MV-4-11 (cell line): ENCODE measurements at regions not wholly inside any gene's neighbourhood (a gene's known extent, or its start where the extent isn't known, plus 50 kb on each side); places are given as distances from the start of the nearest gene placed in this dataset.
"Not testable (repeated sequence)": the region's sequence is repeated elsewhere in the genome, so short reads cannot be mapped to it uniquely, and the experiment has no call there.

ENCODE experiments used
- DNase-seq: peaks from one replicate; lab custom pipeline; 2025; lab: John Stamatoyannopoulos, UW

- DNase-seq = no peak
These were observed 81.9 kb downstream of the TMEM18 start for GRCh38 chr2:595141-595815.

- no peak for DNase-seq
These were observed 82.8 kb downstream of the TMEM18 start for GRCh38 chr2:594297-594949.

- no peak for DNase-seq
These were observed 83.7 kb downstream of the TMEM18 start for GRCh38 chr2:593356-594026.

GRCh38 chr2:592737-593136, 84.5 kb downstream of the TMEM18 start:
- no peak for DNase-seq

GRCh38 chr2:590214-591175, 86.7 kb downstream of the TMEM18 start:
- DNase-seq = no peak

GRCh38 chr2:589281-590130, 87.7 kb downstream of the TMEM18 start:
- no peak for DNase-seq

GRCh38 chr2:588074-588645, 89.0 kb downstream of the TMEM18 start:
- DNase-seq = no peak

GRCh38 chr2:587087-587960, 89.9 kb downstream of the TMEM18 start:
- DNase-seq = no peak

GRCh38 chr2:586641-587076, 90.5 kb downstream of the TMEM18 start:
- DNase-seq = no peak

- no peak for DNase-seq
These were observed 92.1 kb downstream of the TMEM18 start for GRCh38 chr2:584863-585823.

GRCh38 chr2:583666-584065, 93.5 kb downstream of the TMEM18 start:
- DNase-seq = no peak

- no peak for DNase-seq
These were observed 94.2 kb downstream of the TMEM18 start for GRCh38 chr2:582792-583528.

- DNase-seq = not testable (repeated sequence)
These were observed 94.9 kb downstream of the TMEM18 start for GRCh38 chr2:582289-582688.

- no peak for DNase-seq
These were observed 97.2 kb downstream of the TMEM18 start for GRCh38 chr2:579961-580360.

- DNase-seq = no peak
These were observed 97.8 kb downstream of the TMEM18 start for GRCh38 chr2:579351-579886.

GRCh38 chr2:576292-576691, 100.9 kb downstream of the TMEM18 start:
- no peak for DNase-seq

GRCh38 chr2:575727-576236, 101.4 kb downstream of the TMEM18 start:
- DNase-seq = no peak
